VCaP (cell line): ENCODE measurements at regions not wholly inside any gene's neighbourhood (a gene's known extent, or its start where the extent isn't known, plus 50 kb on each side); places are given as distances from the start of the nearest gene placed in this dataset.
"Not testable (repeated sequence)": the region's sequence is repeated elsewhere in the genome, so short reads cannot be mapped to it uniquely, and the experiment has no call there.

Source experiments
- H3K27ac ChIP-seq: fragments of 450-650 bp; 2 replicates; pipeline ENCODE4 v1.5.1; 2017
- CTCF ChIP-seq: fragments of 450-650 bp; conservative IDR thresholded peaks from 2 replicates; pipeline ENCODE4 v1.5.1; 2017; ENCODE audit warnings: mild to moderate bottlenecking, moderate library complexity

- TF ChIP-seq CTCF = no peak
- no peak overlapping the region for H3K27ac ChIP-seq
These were observed 207.7 kb downstream of the FAM43A start for GRCh38 chr3:194893121-194893987.

- H3K27ac ChIP-seq = no peak overlapping the region
- no peak for TF ChIP-seq CTCF
These were observed 208.9 kb downstream of the FAM43A start for GRCh38 chr3:194894538-194894937.

GRCh38 chr3:194900854-194901522, 215.3 kb downstream of the FAM43A start:
- no peak overlapping the region for H3K27ac ChIP-seq
- TF ChIP-seq CTCF = no peak

GRCh38 chr3:194903447-194903846, 217.8 kb downstream of the FAM43A start:
- not testable (repeated sequence) for H3K27ac ChIP-seq

GRCh38 chr3:194904999-194905398, 219.3 kb downstream of the FAM43A start:
- H3K27ac ChIP-seq = not testable (repeated sequence)

- H3K27ac ChIP-seq = no peak overlapping the region
- no peak for TF ChIP-seq CTCF
These were observed 220.0 kb downstream of the FAM43A start for GRCh38 chr3:194905696-194906095.

GRCh38 chr3:194906229-194906629, 220.5 kb downstream of the FAM43A start:
- no peak for TF ChIP-seq CTCF
- no peak overlapping the region for H3K27ac ChIP-seq

- no peak overlapping the region for H3K27ac ChIP-seq
- no peak for TF ChIP-seq CTCF
These were observed 221.4 kb downstream of the FAM43A start for GRCh38 chr3:194906970-194907629.
